Activated CD4-positive, alpha-beta memory T cell treated with anti-CD3 and anti-CD28 coated beads, Interleukin-2, amount 10 ng/mL, durations not matched to agents 7 days and 5 days (primary cell): ENCODE measurements at regions not wholly inside any gene's neighbourhood (a gene's known extent, or its start where the extent isn't known, plus 50 kb on each side); places are given as distances from the start of the nearest gene placed in this dataset.

Source experiments
- CTCF ChIA-PET: fragments of 350-600 bp; sonication (Branson Sonifier 250); formaldehyde crosslinking; loops from one replicate; lab custom pipeline; 2021; ENCODE audit warnings: antibody characterized with exemption, inconsistent platforms; lab: Charles Lee
- POLR2A ChIA-PET: fragments of 350-600 bp; sonication (Branson Sonifier 250); formaldehyde crosslinking; loops from one replicate; lab custom pipeline; 2021; ENCODE audit warnings: antibody characterized with exemption; lab: Charles Lee
- DNase-seq: peaks from one replicate; pipeline ENCODE4 v3.0.0-alpha.2; 2020
- H3K27ac Mint-ChIP-seq: one replicate; pipeline ENCODE4 v1.8.0; 2021; ENCODE audit warnings: mild to moderate bottlenecking, mixed read lengths
- H3K27me3 Mint-ChIP-seq: one replicate; pipeline ENCODE4 v1.8.0; 2021; ENCODE audit warnings: mixed read lengths
- H3K36me3 Mint-ChIP-seq: one replicate; pipeline ENCODE4 v1.8.0; 2021; ENCODE audit warnings: low read depth, mixed read lengths
- H3K4me1 Mint-ChIP-seq: one replicate; pipeline ENCODE4 v1.8.0; 2021; ENCODE audit warnings: mixed read lengths
- H3K4me3 Mint-ChIP-seq: one replicate; pipeline ENCODE4 v1.8.0; 2021; ENCODE audit warnings: mild to moderate bottlenecking, mixed read lengths
- H3K9me3 Mint-ChIP-seq: one replicate; pipeline ENCODE4 v1.8.0; 2021; ENCODE audit warnings: mixed read lengths

DNA sequence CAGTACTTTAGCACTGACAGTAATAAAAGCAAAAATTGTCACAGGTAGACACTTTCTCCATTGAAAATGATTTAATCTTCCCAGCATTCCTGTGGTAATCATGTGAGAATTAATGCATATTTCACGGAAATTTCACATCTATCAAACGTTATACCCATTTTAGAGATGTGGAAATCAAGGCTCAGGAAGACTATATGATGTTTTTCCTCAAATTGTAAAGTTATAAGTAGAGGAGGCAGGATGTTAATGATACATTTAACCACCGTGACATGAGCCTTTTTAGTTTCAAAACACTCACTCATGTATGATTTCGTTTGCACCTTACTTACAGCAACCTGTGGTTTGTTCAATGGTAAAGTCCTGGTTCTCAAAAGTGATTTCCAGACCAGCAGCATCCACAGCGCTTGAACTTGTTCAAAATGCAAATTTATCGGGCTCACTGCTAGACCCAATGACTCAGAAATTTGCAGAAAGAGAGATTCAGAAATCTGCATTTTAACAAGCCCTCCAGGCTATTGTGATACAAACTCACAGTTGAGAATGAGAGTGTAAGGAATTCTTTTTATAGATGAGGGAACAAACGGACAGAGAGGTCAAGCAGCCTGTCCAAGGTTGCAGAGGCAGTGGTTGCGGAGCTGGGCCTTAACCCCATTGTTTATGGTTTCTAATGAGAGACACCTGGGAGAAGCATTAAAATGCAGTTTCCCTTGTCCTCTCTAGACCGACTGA, 654.8 kb upstream of the TBX3 start:
- Mint-ChIP-seq H3K27me3 (no peaks in the 10 kb centered on the region), H3K4me3 (no peak overlapping the region), H3K27ac (no peak overlapping the region), H3K36me3 (no peaks in the 10 kb centered on the region), H3K4me1 (no peaks in the 10 kb centered on the region), H3K9me3 (peaks cover 13% of the 10 kb centered on the region)
- ChIA-PET POLR2A (no interaction called here), CTCF (no interaction called here)
- DNase-seq: no peak

DNA sequence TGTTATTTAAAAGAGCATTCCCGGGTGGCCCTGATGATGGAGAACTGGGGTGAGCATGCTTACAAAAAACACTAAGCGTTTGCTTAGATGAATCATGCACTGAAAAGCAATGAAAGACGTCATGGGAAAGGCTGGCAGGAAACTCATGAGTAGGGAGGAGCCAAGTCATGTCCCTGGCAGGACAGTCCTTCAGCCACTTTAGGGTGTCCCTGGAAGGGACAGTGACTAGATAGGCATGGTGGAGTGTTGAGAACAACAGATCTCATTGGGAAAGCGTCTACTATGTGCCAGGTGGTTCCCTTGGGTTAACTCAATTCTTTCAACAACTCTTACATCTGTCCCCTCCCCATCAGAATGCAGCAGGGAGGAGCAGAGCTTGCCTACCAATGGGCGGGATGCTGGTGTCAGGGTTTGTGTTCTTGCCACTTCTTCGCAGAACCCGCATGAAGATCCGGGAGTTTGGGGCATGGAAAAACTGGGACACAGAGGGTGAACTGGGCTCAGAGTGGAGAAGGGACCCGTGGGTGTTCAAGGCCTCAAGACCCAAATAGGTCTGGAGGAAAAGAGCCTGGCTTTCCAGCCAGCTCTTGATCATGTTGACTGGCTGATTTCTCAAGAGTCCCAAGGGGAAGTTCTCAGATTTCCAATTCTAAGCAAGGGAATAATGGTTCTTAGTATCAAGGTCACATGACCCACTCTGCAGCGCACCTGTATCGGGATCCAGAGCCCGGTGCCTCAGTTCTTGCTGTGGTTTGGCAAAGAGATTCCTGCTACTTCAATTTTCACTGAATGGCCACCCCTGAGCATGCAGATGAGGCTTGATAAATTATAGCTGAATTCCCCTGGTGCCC, 653.9 kb upstream of the TBX3 start:
- H3K27ac Mint-ChIP-seq: no peak overlapping the region
- H3K36me3 Mint-ChIP-seq: no peaks in the 10 kb centered on the region
- H3K4me1 Mint-ChIP-seq: no peaks in the 10 kb centered on the region
- ChIA-PET POLR2A (no interaction called here), CTCF (no interaction called here)
- H3K9me3 Mint-ChIP-seq: peaks cover 13% of the 10 kb centered on the region
- no peaks in the 10 kb centered on the region for H3K27me3 Mint-ChIP-seq
- H3K4me3 Mint-ChIP-seq: no peak overlapping the region
- DNase-seq: no peak

DNA sequence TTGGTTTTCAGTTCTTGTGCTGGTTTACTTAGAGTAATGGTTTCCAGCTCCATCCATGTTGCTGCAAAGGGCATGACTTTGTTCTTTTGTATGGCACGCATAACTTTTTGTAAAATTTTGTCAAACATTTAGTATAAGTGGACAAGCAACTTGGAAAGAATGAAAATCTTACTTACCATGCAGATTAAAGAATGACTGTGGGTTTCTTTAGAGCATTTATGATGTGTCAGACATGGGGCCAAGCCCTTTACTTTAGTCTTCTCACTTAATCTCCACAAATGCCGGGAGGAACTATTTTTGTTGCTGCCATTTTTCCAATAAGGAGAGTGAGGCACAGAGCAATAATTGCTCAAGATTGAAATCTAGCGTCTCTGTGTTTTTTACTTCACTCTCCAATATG, 652.5 kb upstream of the TBX3 start:
- H3K4me3 Mint-ChIP-seq: no peak overlapping the region
- no peak overlapping the region for H3K27ac Mint-ChIP-seq
- peaks cover 10% of the 10 kb centered on the region for H3K9me3 Mint-ChIP-seq
- ChIA-PET CTCF (no interaction called here), POLR2A (no interaction called here)
- H3K36me3 Mint-ChIP-seq: no peaks in the 10 kb centered on the region
- H3K27me3 Mint-ChIP-seq: no peaks in the 10 kb centered on the region
- H3K4me1 Mint-ChIP-seq: no peaks in the 10 kb centered on the region
- DNase-seq: no peak

- H3K9me3 Mint-ChIP-seq: peaks cover 10% of the 10 kb centered on the region
- H3K36me3 Mint-ChIP-seq: no peaks in the 10 kb centered on the region
- no peak overlapping the region for H3K27ac Mint-ChIP-seq
- H3K4me1 Mint-ChIP-seq: no peaks in the 10 kb centered on the region
- no peak for DNase-seq
- CTCF ChIA-PET: no interaction called here
- no peaks in the 10 kb centered on the region for H3K27me3 Mint-ChIP-seq
- no peak overlapping the region for H3K4me3 Mint-ChIP-seq
- POLR2A ChIA-PET: no interaction called here
Measured at GRCh38 chr12:115335594-115335993, 651.6 kb upstream of the TBX3 start.

DNA sequence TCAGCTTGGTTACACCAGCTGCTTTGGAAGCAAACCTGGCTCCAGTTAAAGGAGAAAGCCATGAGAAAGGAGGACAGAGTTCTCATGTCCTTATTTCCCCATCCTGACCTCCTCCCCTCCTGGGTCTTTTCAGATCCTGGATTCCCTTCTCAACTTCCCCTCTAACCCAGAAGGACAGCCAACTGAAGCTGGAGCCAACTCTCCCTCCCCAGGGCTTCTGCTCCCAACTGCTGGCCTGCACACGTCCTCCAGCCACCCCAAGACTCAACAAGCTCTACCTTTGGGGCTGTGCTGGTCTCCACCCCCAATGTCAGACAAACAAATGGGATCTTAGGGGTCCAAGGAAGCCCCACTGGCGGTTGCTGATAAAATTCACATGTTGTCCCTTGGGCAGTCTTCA, 651.1 kb upstream of the TBX3 start:
- Mint-ChIP-seq H3K27me3 (no peaks in the 10 kb centered on the region), H3K27ac (no peak overlapping the region), H3K4me1 (no peaks in the 10 kb centered on the region), H3K9me3 (peaks cover 9% of the 10 kb centered on the region), H3K36me3 (no peaks in the 10 kb centered on the region), H3K4me3 (no peak overlapping the region)
- ChIA-PET POLR2A (no interaction called here), CTCF (no interaction called here)
- no peak for DNase-seq

- no peak for DNase-seq
- ChIA-PET POLR2A (no interaction called here), CTCF (no interaction called here)
- Mint-ChIP-seq H3K4me1 (no peaks in the 10 kb centered on the region), H3K27ac (no peak overlapping the region), H3K4me3 (no peak overlapping the region), H3K9me3 (peaks cover 11% of the 10 kb centered on the region), H3K36me3 (no peaks in the 10 kb centered on the region), H3K27me3 (no peaks in the 10 kb centered on the region)
Measured at GRCh38 chr12:115332945-115333344, 649.0 kb upstream of the TBX3 start.

DNA sequence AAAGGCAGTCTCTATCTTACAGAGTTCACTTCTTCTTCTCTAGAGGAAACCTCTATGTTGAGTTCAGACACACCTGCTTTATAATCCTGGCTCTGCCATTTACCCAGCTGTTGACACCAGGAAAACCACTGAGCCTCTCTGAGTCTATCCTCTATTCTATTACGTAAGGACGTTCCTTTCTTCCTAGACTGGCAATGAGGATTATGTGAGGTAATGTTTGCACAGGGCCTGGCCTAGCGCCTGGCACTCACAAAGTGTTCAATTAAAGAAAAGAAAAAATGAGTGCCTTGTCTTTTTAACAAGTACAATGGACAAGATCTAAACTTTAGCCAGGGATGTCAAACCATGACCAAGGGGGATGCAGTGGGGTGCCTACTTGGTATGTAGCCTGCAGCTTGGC, 641.9 kb upstream of the TBX3 start:
- DNase-seq: no peak
- Mint-ChIP-seq H3K27ac (no peak overlapping the region), H3K27me3 (no peaks in the 10 kb centered on the region), H3K36me3 (no peaks in the 10 kb centered on the region), H3K4me1 (no peaks in the 10 kb centered on the region), H3K4me3 (no peak overlapping the region), H3K9me3 (peaks cover 8% of the 10 kb centered on the region)
- ChIA-PET CTCF (no interaction called here), POLR2A (no interaction called here)

DNA sequence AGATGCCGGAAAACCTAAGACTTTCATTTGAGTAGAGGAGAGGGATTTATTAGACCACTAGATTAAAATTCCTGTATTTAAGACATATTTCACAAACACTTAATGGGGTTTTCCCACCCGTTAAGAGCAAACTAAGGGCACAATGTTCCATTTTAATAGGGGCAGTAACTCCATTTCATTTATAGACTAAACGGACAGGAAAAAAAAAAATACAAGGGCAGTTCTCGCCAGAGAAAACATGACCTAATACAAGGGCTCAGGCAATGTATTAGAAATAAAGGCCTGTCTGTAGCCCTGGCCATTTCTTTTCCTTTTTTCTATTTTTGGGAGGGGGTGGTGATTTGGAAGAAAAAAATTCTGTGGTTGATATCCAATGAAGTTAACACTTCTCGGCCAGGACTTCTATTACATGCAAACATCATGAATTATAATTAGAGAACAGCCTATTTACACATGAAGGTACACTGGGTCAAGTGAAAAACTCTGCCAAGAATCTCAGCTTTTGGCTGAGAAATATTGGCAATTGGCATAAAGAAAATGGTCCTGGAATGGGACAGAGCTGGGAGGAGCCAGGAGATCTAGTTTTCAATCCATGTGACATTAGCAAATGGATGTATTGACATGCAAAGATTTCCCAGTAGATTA, 641.1 kb upstream of the TBX3 start:
- Mint-ChIP-seq H3K27ac (no peak overlapping the region), H3K36me3 (no peaks in the 10 kb centered on the region), H3K27me3 (no peaks in the 10 kb centered on the region), H3K9me3 (peaks cover 8% of the 10 kb centered on the region), H3K4me3 (no peak overlapping the region), H3K4me1 (no peaks in the 10 kb centered on the region)
- DNase-seq: no peak
- CTCF ChIA-PET: no interaction called here
- POLR2A ChIA-PET: no interaction called here

GRCh38 chr12:115323223-115323905, 639.4 kb upstream of the TBX3 start:
- Mint-ChIP-seq H3K4me3 (no peak overlapping the region), H3K4me1 (no peaks in the 10 kb centered on the region), H3K27me3 (no peaks in the 10 kb centered on the region), H3K9me3 (peaks cover 5% of the 10 kb centered on the region), H3K27ac (no peak overlapping the region), H3K36me3 (no peaks in the 10 kb centered on the region)
- no peak for DNase-seq
- CTCF ChIA-PET: no interaction called here
- POLR2A ChIA-PET: no interaction called here

DNA sequence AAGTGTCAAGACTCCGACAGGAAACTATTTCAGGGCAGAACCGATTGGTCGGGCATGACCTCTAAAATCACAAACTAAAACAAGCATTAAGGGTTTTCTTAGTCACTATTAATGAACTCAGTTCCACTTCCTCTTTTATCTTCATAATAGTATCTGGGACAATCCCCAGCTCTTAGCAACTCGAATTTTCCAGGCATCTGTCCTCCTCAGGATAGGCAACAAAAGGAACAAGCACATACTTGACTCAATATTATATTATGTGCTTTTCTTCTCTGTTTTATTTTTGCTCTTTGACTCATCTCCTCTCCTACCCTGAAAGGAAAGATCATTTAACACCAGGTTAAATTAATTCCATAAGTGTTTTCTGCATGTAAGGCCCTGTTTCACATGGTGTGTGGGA, 638.3 kb upstream of the TBX3 start:
- ChIA-PET CTCF (no interaction called here), POLR2A (no interaction called here)
- no peaks in the 10 kb centered on the region for H3K36me3 Mint-ChIP-seq
- H3K4me1 Mint-ChIP-seq: no peaks in the 10 kb centered on the region
- H3K27ac Mint-ChIP-seq: no peak overlapping the region
- no peaks in the 10 kb centered on the region for H3K27me3 Mint-ChIP-seq
- H3K9me3 Mint-ChIP-seq: peaks cover 5% of the 10 kb centered on the region
- DNase-seq: no peak
- no peak overlapping the region for H3K4me3 Mint-ChIP-seq

- no peaks in the 10 kb centered on the region for H3K27me3 Mint-ChIP-seq
- no peak overlapping the region for H3K27ac Mint-ChIP-seq
- peaks cover 5% of the 10 kb centered on the region for H3K9me3 Mint-ChIP-seq
- POLR2A ChIA-PET: no interaction called here
- H3K4me1 Mint-ChIP-seq: no peaks in the 10 kb centered on the region
- no peak for DNase-seq
- no peak overlapping the region for H3K4me3 Mint-ChIP-seq
- CTCF ChIA-PET: no interaction called here
- H3K36me3 Mint-ChIP-seq: no peaks in the 10 kb centered on the region
Measured at GRCh38 chr12:115320967-115321366, 637.0 kb upstream of the TBX3 start.

DNA sequence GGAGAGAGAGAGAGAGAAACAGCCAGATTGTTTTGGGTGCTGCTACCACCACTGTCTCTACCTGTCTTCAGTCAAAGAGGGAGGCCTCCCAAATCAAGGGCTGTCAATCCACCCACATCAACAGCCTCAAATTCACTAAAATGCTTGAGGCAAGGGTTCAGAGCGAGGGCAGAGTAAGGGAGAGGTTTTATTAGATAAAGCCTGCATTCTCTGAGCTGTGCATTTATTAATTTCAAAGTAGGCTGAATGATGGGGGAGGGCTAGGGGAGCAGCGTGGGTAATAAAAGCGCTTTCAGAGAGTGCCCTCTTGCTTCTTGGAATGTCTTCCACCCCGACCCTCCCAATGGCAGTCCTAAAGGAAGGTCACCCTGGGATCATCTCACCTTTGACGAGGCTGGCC, 636.5 kb upstream of the TBX3 start:
- DNase-seq: no peak
- POLR2A ChIA-PET: no interaction called here
- Mint-ChIP-seq H3K9me3 (peaks cover 5% of the 10 kb centered on the region), H3K36me3 (no peaks in the 10 kb centered on the region), H3K4me3 (no peak overlapping the region), H3K27ac (no peak overlapping the region), H3K4me1 (no peaks in the 10 kb centered on the region), H3K27me3 (no peaks in the 10 kb centered on the region)
- CTCF ChIA-PET: no interaction called here

DNA sequence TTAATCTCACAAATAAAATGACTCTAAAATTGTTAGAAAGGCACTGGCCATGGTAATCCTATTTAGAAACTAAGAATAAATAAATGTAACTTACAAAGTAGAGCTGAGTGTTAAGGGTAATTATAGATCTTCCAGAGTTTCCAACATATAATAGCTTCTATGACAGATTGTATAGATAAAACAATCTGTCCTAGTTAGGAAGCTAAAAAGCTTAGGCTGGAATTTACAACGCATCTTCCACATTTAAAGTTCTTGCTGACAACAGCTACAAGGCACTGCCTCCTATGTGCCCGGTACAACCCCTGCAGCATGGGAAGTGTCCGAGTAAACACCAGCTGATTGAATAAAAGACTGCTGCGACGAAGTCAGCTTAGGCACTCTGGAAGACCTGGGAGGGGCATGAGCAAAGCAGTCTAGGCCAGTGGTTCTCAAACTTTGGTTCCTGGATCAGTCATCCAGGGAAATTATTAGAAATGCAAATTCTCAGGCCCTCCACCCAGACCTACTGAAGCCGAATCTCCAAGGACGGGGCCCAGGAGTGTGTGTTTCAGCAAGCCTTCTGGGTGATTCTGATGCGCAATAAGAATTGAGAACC, 635.6 kb upstream of the TBX3 start:
- no peak overlapping the region for H3K4me3 Mint-ChIP-seq
- no peak for DNase-seq
- H3K4me1 Mint-ChIP-seq: no peaks in the 10 kb centered on the region
- POLR2A ChIA-PET: no interaction called here
- CTCF ChIA-PET: no interaction called here
- no peaks in the 10 kb centered on the region for H3K36me3 Mint-ChIP-seq
- H3K27me3 Mint-ChIP-seq: no peaks in the 10 kb centered on the region
- H3K27ac Mint-ChIP-seq: no peak overlapping the region
- peaks cover 5% of the 10 kb centered on the region for H3K9me3 Mint-ChIP-seq
